ENCODE measurements at regions not wholly inside any gene's neighbourhood (a gene's known extent, or its start where the extent isn't known, plus 50 kb on each side); places are given as distances from the start of the nearest gene placed in this dataset.

- H3K4me3 ChIP-seq, result no peak overlapping the region
- 94% methylated on average over 5 of the region's 5 CpGs for WGBS
- no peak for TF ChIP-seq POLR2AphosphoS5 (IDR thresholded peaks at IDR 0.05)
- no peak for TF ChIP-seq CTCF (IDR thresholded peaks at IDR 0.05)
- TF ChIP-seq POLR2A (IDR thresholded peaks at IDR 0.05; ENCODE audit: low read depth), result no peak
- TF ChIP-seq EP300 (IDR thresholded peaks at IDR 0.05), result no peak
Observed at GRCh38 chr3:36633060-36633459, 131.3 kb downstream of the DCLK3 start.

GRCh38 chr3:36631549-36631948 is 132.8 kb downstream of the DCLK3 start:
- H3K9me3 ChIP-seq, result no peaks in the 10 kb centered on the region
- intact Hi-C loops (cut with DNase I), result no loop called here
- WGBS, result 90% methylated on average over 2 of the region's 4 CpGs

More at GRCh38 chr3:36633060-36633459, 131.3 kb downstream of the DCLK3 start:
- Histone ChIP-seq H3K36me3 (no peaks in the 10 kb centered on the region), H3K9me3 (no peaks in the 10 kb centered on the region), H3K4me1 (no peaks in the 10 kb centered on the region), H3K27ac (replicated peaks in 1 of 4) (no peak overlapping the region), H3K27me3 (no peaks in the 10 kb centered on the region)
- intact Hi-C loops (cut with DNase I), result no loop called here
- DNase-seq (ENCODE audit: extremely low spot score), result no peak

GRCh38 chr3:36615861-36616260 is 148.5 kb downstream of the DCLK3 start:
- intact Hi-C loops (cut with DNase I), result no loop called here
- no peaks in the 10 kb centered on the region for H3K9me3 ChIP-seq

More at GRCh38 chr3:36631549-36631948, 132.8 kb downstream of the DCLK3 start:
- no peak overlapping the region for H3K27ac ChIP-seq (replicated peaks in 1 of 4)
- H3K4me1 ChIP-seq, result no peaks in the 10 kb centered on the region
- no peaks in the 10 kb centered on the region for H3K27me3 ChIP-seq
- TF ChIP-seq CTCF (IDR thresholded peaks at IDR 0.05), result no peak
- no peak for TF ChIP-seq POLR2A (IDR thresholded peaks at IDR 0.05; ENCODE audit: low read depth)
- no peak for TF ChIP-seq POLR2AphosphoS5 (IDR thresholded peaks at IDR 0.05)
- TF ChIP-seq EP300 (IDR thresholded peaks at IDR 0.05), result no peak
- DNase-seq (ENCODE audit: extremely low spot score), result peak; percentile 45
- no peak overlapping the region for H3K4me3 ChIP-seq
- H3K36me3 ChIP-seq, result no peaks in the 10 kb centered on the region

GRCh38 chr3:36606871-36607765 is 157.2 kb downstream of the DCLK3 start:
- no peaks in the 10 kb centered on the region for H3K4me1 ChIP-seq
- H3K9me3 ChIP-seq, result no peaks in the 10 kb centered on the region
- WGBS, result 31% methylated on average over 4 of the region's 4 CpGs
- no peak overlapping the region for H3K27ac ChIP-seq (replicated peaks in 1 of 4)
- TF ChIP-seq EP300 (IDR thresholded peaks at IDR 0.05), result no peak
- TF ChIP-seq POLR2AphosphoS5 (IDR thresholded peaks at IDR 0.05), result no peak
- TF ChIP-seq POLR2A (IDR thresholded peaks at IDR 0.05; ENCODE audit: low read depth), result no peak
- no peak for TF ChIP-seq CTCF (IDR thresholded peaks at IDR 0.05)
- DNase-seq (ENCODE audit: extremely low spot score), result no peak
- no peaks in the 10 kb centered on the region for H3K27me3 ChIP-seq
- no peaks in the 10 kb centered on the region for H3K36me3 ChIP-seq
- H3K4me3 ChIP-seq, result no peak overlapping the region
- intact Hi-C loops (cut with DNase I), result no loop called here

More at GRCh38 chr3:36615861-36616260, 148.5 kb downstream of the DCLK3 start:
- TF ChIP-seq EP300 (IDR thresholded peaks at IDR 0.05), result no peak
- no peak for TF ChIP-seq POLR2A (IDR thresholded peaks at IDR 0.05; ENCODE audit: low read depth)
- TF ChIP-seq CTCF (IDR thresholded peaks at IDR 0.05), result no peak
- TF ChIP-seq POLR2AphosphoS5 (IDR thresholded peaks at IDR 0.05), result no peak
- H3K36me3 ChIP-seq, result no peaks in the 10 kb centered on the region
- DNase-seq (ENCODE audit: extremely low spot score), result no peak
- H3K27me3 ChIP-seq, result no peaks in the 10 kb centered on the region
- no peak overlapping the region for H3K4me3 ChIP-seq
- no peaks in the 10 kb centered on the region for H3K4me1 ChIP-seq
- no peak overlapping the region for H3K27ac ChIP-seq (replicated peaks in 1 of 4)

Data from esophagus muscularis mucosa (tissue), 4 donors.